CD4-positive, alpha-beta T cell (primary cell): ENCODE measurements at regions not wholly inside any gene's neighbourhood (a gene's known extent, or its start where the extent isn't known, plus 50 kb on each side); places are given as distances from the start of the nearest gene placed in this dataset.

ENCODE experiments used
- ATAC-seq: fragments of 200-7000 bp; cut with Tn5 transposase; one replicate; pipeline ENCODE4 v1.10.0; 2022; ENCODE audit warnings: mild to moderate bottlenecking; ENCODE audit not compliant: poor library complexity
- CTCF ChIA-PET: fragments of 350-600 bp; sonication (Branson Sonifier 250); formaldehyde crosslinking; loops from one replicate; lab custom pipeline; 2021; ENCODE audit warnings: antibody characterized with exemption, inconsistent platforms; lab: Charles Lee
- POLR2A ChIA-PET: fragments of 350-600 bp; sonication (Branson Sonifier 250); formaldehyde crosslinking; loops from one replicate; lab custom pipeline; 2021; ENCODE audit warnings: antibody characterized with exemption, inconsistent platforms; lab: Charles Lee
- DNase-seq, 14 experiments: peaks; one replicate each; pipeline ENCODE4 v3.0.0-alpha.2; 2013 to 2020; ENCODE audit warnings: mixed read lengths in 2 of 14
- H3K27ac ChIP-seq, 2 donors: one replicate each; pipeline versions ENCODE4 v1.5.1 to v1.7.0; 2013; ENCODE audit warnings: low read length in 2 of 2, low read depth in 1 of 2, mild to moderate bottlenecking in 1 of 2
- H3K27me3 ChIP-seq, 2 experiments: 1 replicate in 1 of 2; 2 replicates in 1 of 2; pipeline versions ENCODE4 v1.6.1 to v1.7.0; 2013; ENCODE audit warnings: low read length in 2 of 2, control low read depth in 1 of 2, mild to moderate bottlenecking in 1 of 2, moderate library complexity in 1 of 2; ENCODE audit not compliant: insufficient read depth in 2 of 2, control insufficient read depth in 1 of 2
- H3K36me3 ChIP-seq: one replicate; pipeline ENCODE4 v1.6.1; 2013; ENCODE audit warnings: low read length, control low read depth; ENCODE audit not compliant: insufficient read depth
- H3K4me1 ChIP-seq: one replicate; pipeline ENCODE4 v1.6.1; 2013; ENCODE audit warnings: low read length, control low read depth; ENCODE audit not compliant: insufficient read depth
- H3K4me3 ChIP-seq: one replicate; pipeline ENCODE4 v1.5.1; 2013; ENCODE audit warnings: mild to moderate bottlenecking, low read length, moderate library complexity
- H3K9me3 ChIP-seq, 2 experiments: 1 replicate in 1 of 2; 2 replicates in 1 of 2; pipeline versions ENCODE4 v1.6.1 to v1.7.0; 2013; ENCODE audit warnings: low read length in 2 of 2, mild to moderate bottlenecking in 2 of 2, control low read depth in 1 of 2, moderate library complexity in 1 of 2; ENCODE audit not compliant: control insufficient read depth in 1 of 2, insufficient read depth in 1 of 2
- H3K27ac Mint-ChIP-seq: one replicate; pipeline ENCODE4 v1.8.0; 2020; ENCODE audit warnings: mixed read lengths
- H3K27me3 Mint-ChIP-seq: one replicate; pipeline ENCODE4 v1.8.0; 2021; ENCODE audit warnings: mixed read lengths
- H3K36me3 Mint-ChIP-seq: one replicate; pipeline ENCODE4 v1.8.0; 2021; ENCODE audit warnings: low read depth, mixed read lengths
- H3K4me1 Mint-ChIP-seq: one replicate; pipeline ENCODE4 v1.8.0; 2021; ENCODE audit warnings: low read depth, mixed read lengths
- H3K4me3 Mint-ChIP-seq: one replicate; pipeline ENCODE4 v1.8.0; 2020; ENCODE audit warnings: mild to moderate bottlenecking, mixed read lengths
- H3K9me3 Mint-ChIP-seq: one replicate; pipeline ENCODE4 v1.8.0; 2020; ENCODE audit warnings: mixed read lengths
- CTCF ChIP-seq: fragments of 200-600 bp; IDR thresholded peaks from one replicate; pipeline ENCODE4 v1.8.0; 2022; ENCODE audit warnings: antibody characterized with exemption, mild to moderate bottlenecking
- intact Hi-C, 2 experiments: fragments of 100-400 bp; cut with DNase I in 1 of 2; cut with micrococcal nuclease in 1 of 2; formaldehyde crosslinking; loops; one replicate each; pipeline versions ENCODE4 v1.15.1 to v1.9.0; 2023 to 2025; cut with DNase I, micrococcal nuclease

DNA sequence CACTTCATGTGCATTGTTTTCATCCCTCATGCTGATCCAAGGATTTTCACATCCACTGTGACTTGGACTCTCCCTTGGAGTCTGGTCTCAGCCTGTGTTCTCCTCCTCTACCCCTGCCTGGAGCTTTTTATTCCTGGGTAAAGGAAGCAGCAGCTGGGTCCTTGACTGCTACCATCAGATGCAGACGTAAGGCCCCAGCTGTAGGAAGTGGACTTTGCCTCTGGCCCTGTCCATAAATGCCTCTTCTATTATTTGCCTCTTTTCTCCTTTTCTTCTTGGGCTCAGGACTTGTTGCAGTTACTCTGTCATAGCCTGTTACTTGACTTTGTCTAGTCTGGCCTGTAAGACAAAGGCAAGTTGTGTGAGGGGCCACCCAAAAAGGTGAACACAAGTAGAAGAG lies 303.8 kb downstream of the NXPE2 start:
- Histone ChIP-seq H3K4me1 (no peaks in the 10 kb centered on the region), H3K4me3 (no peak overlapping the region), H3K9me3 (peaks cover 0 to 4% of the 10 kb centered on the region in 2 experiments), H3K27me3 (no peaks in the 10 kb centered on the region), H3K27ac (no peak overlapping the region), H3K36me3 (no peaks in the 10 kb centered on the region)
- no peak for DNase-seq
- no peak overlapping the region for H3K27ac Mint-ChIP-seq
- TF ChIP-seq CTCF = no peak
- H3K9me3 Mint-ChIP-seq = no peaks in the 10 kb centered on the region
- intact Hi-C loops = no loop called here
- ChIA-PET CTCF (no interaction called here), POLR2A (no interaction called here)
- no peak overlapping the region for H3K4me3 Mint-ChIP-seq
- no peak for ATAC-seq
- H3K4me1 Mint-ChIP-seq = no peaks in the 10 kb centered on the region
- no peaks in the 10 kb centered on the region for H3K36me3 Mint-ChIP-seq
- H3K27me3 Mint-ChIP-seq = no peaks in the 10 kb centered on the region

GRCh38 chr11:114984611-114985163 lies 306.4 kb downstream of the NXPE2 start:
- no peak for TF ChIP-seq CTCF
- no peaks in the 10 kb centered on the region for H3K4me1 Mint-ChIP-seq
- intact Hi-C loops = no loop called here

DNA sequence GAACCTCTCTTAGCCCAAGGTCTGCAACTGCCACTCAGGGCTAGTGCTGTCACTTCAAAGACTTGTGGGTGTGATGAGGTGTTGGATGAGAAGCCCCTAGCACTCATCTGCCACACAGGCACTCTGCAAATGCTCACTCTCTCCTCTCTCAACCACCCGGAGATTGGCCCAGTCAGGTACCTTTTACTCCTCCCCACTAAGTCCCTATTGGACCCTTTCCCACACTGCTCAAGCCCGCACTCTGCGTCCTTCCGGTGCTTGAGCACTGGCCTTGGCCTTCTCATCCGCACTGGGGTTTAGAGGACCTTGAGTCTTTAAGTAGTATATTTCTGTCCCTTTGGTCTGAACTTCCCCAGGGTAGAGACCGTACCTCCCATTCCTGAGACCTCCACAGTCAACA lies 308.0 kb downstream of the NXPE2 start:
- H3K36me3 Mint-ChIP-seq = no peaks in the 10 kb centered on the region
- ATAC-seq = no peak
- Histone ChIP-seq H3K27ac (no peak overlapping the region), H3K4me3 (no peak overlapping the region), H3K27me3 (no peaks in the 10 kb centered on the region), H3K36me3 (no peaks in the 10 kb centered on the region), H3K4me1 (no peaks in the 10 kb centered on the region), H3K9me3 (peaks cover 0 to 14% of the 10 kb centered on the region in 2 experiments)
- H3K27me3 Mint-ChIP-seq = no peaks in the 10 kb centered on the region
- no peak overlapping the region for H3K27ac Mint-ChIP-seq
- CTCF ChIA-PET = no interaction called here
- no peak overlapping the region for H3K4me3 Mint-ChIP-seq
- intact Hi-C loops = no loop called here
- POLR2A ChIA-PET = no interaction called here
- H3K4me1 Mint-ChIP-seq = no peaks in the 10 kb centered on the region
- TF ChIP-seq CTCF = no peak
- no peaks in the 10 kb centered on the region for H3K9me3 Mint-ChIP-seq
- DNase-seq = no peak

More at GRCh38 chr11:114984611-114985163, 306.4 kb downstream of the NXPE2 start:
- H3K27ac ChIP-seq = no peak overlapping the region
- no peaks in the 10 kb centered on the region for H3K4me1 ChIP-seq
- ChIA-PET CTCF (no interaction called here), POLR2A (no interaction called here)
- H3K36me3 ChIP-seq = no peaks in the 10 kb centered on the region
- peaks cover 0 to 14% of the 10 kb centered on the region in 2 experiments for H3K9me3 ChIP-seq
- no peaks in the 10 kb centered on the region for H3K9me3 Mint-ChIP-seq
- H3K27ac Mint-ChIP-seq = no peak overlapping the region
- no peaks in the 10 kb centered on the region for H3K27me3 ChIP-seq
- ATAC-seq (no peak), DNase-seq (no peak)
- no peaks in the 10 kb centered on the region for H3K27me3 Mint-ChIP-seq
- no peaks in the 10 kb centered on the region for H3K36me3 Mint-ChIP-seq
- no peak overlapping the region for H3K4me3 Mint-ChIP-seq
- H3K4me3 ChIP-seq = no peak overlapping the region
